PC-9 (cell line): ENCODE measurements at regions not wholly inside any gene's neighbourhood (a gene's known extent, or its start where the extent isn't known, plus 50 kb on each side); places are given as distances from the start of the nearest gene placed in this dataset.

Experiments
- CTCF ChIP-seq: fragments of 200-600 bp; sonication (generic); conservative IDR thresholded peaks from 2 replicates; pipeline ENCODE4 v1.6.1; 2017; ENCODE audit warnings: mixed run types, antibody characterized with exemption, mild to moderate bottlenecking, moderate library complexity
- EZH2 ChIP-seq: fragments of 200-600 bp; sonication (generic); IDR thresholded peaks from 2 replicates; pipeline ENCODE4 v1.8.0; 2017; ENCODE audit warnings: antibody characterized with exemption, low read depth

- TF ChIP-seq CTCF (no peak), EZH2 (no peak)
These were observed 451.2 kb downstream of the USP25 start for GRCh38 chr21:16181018-16181417.
